CD1c-positive myeloid dendritic cell (primary cell): ENCODE measurements at regions not wholly inside any gene's neighbourhood (a gene's known extent, or its start where the extent isn't known, plus 50 kb on each side); places are given as distances from the start of the nearest gene placed in this dataset.
"Not testable (repeated sequence)": the region's sequence is repeated elsewhere in the genome, so short reads cannot be mapped to it uniquely, and the experiment has no call there.

Experiments
- DNase-seq: peaks from one replicate; pipeline ENCODE4 v3.0.0-alpha.2; 2016; ENCODE audit errors: extremely low spot score

DNA sequence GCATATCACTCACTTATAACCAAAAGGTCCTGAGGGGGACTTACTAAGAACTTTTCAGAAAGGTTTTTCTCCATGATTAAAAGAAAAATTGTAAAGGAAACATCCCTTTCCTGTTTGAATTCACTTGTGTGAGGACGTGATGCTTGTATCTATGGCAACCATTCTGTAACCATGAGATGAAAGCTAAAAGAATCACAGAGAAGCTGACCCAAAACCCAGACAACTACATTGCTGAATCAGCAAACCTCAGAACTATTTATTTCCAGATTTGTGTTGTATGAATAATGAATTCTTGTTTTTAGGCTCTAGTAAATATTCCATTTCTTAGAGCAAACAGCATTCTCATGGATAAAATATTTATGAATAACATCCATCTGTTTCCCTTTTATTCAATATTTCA lies 91.2 kb downstream of the RCHY1 start:
- DNase-seq: no peak

GRCh38 chr4:75412746-75413145 lies 101.5 kb downstream of the RCHY1 start:
- DNase-seq: no peak

DNA sequence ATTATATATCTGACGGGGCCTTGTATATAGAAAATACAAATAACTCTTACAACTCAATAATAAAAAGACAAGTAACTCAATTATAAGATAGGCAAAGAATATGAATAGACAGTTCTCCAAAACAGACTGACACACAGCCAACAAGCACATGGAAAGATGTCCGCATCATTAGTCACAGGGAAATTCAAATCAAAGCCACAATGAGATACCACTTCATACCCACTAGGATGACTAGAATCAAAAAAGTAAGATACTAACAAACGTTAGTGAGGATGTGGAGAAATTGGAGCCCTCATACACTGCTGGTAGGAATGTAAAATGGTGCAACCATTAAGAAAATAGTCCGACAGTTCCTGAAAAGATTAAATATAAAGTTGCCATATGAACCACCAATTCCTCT lies 115.7 kb downstream of the RCHY1 start:
- no peak for DNase-seq

GRCh38 chr4:75391489-75392166 lies 122.6 kb downstream of the RCHY1 start:
- DNase-seq: no peak

GRCh38 chr4:75386426-75386825 lies 127.8 kb downstream of the RCHY1 start:
- DNase-seq: not testable (repeated sequence)

DNA sequence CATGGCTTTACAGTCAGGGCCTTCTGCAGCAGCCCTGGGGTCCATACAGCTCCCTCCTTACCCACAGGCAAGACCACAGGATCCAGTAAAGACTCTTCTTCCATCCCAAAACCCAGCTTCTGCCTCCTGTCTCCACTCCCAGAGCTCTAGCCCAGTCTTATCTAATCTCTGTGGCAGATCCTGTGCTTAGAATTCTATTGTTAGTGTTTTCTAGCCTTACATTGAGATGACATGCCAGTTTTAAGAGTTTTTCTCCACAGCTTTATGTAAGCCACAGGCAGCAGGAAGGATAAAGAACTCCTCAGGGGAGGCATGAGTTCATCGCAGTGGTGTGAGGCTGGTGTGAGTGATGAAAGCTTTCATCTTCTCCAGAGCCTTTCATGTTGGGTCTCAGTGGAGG lies 129.1 kb downstream of the RCHY1 start:
- no peak for DNase-seq

DNA sequence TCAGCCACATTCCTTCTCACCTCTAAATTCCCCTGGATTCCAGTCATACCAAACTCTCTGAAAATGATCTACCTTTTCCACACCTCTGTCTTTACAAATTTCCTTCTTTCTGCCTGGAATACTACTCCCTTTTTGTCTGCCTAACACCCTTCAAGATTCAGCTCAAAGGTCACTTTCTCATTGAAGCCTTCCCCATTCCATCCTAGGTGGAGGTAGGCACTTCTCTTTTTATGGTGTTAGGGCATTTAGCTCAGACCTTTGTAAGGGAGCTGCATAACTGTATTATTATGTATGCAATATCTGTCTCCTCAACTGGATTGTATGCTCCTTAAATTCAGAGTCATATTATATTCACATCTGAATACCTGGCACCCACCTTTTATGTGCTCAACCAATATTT lies 137.7 kb downstream of the RCHY1 start:
- DNase-seq: no peak

GRCh38 chr4:75371915-75372314 lies 142.3 kb downstream of the RCHY1 start:
- DNase-seq: no peak

GRCh38 chr4:75370576-75370975 lies 143.6 kb downstream of the RCHY1 start:
- DNase-seq: no peak

- no peak for DNase-seq
Measured at GRCh38 chr4:75345423-75345822, 168.8 kb downstream of the RCHY1 start.

DNA sequence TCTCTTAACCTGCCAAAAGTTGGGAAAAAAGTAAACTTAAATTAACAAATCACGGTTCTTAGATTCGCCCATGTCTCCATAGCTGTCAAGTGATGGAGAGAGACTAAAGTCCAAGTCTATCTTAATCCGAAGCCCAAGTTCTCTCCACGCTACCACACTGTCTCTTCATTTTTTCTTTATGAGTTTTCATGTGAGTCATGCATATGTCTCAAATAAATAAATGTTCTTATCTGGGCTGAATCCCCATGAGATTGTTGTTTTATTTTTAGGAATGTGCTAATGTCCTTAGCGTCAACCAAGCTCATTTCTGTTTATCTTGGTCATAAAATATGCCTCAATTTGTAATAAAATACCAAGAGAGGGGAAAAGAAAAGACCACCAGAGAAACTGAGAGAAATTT lies 169.3 kb downstream of the RCHY1 start:
- DNase-seq: no peak

DNA sequence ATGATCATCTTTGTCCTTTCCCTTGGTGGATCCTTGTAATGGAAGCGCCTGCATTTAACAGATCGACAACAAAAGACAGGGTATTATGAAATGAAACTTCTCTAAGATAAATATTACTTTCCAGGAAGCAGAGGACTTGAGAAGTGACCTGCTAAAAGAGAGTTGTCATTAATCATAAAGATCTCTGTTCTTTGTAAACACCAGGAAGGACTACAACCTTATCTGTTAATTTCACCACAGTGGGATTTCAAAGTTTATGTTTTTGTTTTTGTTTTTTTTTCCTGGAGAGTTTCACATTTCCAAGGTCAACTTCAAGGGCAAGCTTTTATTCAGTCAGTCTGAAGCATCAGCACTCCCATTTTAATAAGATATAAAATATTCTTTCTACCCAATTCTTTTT lies 170.9 kb downstream of the RCHY1 start:
- DNase-seq: no peak

- no peak for DNase-seq
Measured at GRCh38 chr4:75340561-75340960, 173.6 kb downstream of the RCHY1 start.

DNA sequence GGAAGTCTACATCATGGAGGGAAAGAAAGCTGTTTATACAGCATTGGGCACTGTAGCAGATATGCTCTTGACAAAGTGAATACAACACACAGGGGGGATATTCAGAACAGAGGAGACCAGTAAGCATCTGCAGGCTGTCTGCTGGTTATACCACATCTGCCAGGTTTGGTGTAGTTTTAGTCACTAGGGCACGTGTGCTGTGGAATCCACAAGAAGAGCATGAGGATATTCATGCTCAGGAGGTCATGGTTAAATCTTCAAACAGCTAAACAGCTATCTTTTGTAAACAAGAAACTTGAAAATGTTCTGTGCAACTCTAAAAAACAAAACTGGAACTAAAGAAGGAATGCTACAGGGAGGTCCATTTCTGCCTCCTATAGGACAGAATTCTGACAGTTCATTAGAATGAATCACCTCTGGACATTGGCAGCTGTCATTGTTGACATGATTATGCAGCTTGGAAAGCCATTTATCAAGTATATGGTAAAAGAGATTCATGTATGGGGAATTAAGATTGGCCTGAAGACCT lies 175.8 kb downstream of the RCHY1 start:
- no peak for DNase-seq

DNA sequence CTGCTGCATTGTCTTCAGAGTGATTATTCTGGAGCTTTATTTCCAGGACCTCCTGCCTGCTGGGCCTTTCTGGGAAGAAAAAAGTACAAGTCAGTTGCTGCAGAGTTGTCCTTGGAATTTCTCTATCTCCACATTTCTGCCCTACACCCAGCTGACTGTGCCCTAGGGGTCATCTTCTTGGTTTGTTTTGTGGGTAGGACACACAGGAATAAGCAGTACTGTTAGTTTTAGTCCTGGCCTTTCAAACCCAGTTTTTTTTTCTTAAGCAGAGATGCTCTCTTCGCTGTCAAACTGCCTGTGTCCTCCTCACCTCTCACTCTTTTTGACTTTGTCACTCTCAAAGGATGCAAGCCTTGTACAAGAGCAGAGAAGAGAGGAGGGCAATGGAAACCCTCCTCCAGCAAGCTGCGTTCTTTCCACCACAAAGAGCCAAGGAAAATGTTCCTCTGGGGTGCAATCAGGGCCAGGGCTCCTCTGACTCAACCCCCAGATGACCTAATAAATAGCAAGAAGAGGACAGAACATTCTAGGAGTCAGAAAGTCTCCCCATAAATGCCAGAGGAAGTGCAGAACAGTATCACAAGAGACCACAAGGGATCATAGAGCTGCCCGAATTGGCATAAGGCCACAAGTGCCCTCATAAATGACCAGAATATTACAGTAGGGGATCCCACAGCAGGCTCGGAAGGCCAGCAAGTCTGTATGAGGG lies 186.2 kb downstream of the RCHY1 start:
- no peak for DNase-seq

DNA sequence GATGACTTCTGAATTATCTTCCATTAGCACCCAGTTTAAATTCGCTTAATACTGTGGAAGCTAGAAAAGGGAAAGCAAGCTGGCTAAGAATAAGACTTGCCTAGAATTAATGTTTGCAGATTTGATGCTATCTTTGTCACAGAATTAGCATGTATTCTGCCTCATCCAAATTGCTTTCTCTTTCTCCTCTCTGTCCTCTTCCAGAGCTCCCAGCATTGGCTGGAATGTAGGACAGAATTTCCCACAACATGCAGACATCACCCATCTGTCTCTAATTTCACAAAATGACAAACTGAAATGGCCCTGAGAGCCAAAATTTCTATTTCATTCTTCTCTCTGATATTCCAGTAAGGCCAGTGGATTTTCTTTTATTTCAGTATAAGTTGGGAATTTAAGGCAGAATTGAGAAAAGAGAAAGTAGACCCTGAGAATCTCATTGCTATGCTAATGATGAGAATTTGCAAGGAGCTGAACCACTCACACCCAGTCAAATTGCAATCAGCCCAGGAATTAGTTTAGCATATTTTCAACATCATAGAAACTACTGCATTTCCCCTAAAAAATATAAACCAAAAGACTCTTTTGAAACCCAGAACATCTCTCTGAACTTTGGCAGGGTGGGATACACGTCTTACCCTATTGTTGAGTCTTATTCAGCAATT lies 188.8 kb downstream of the RCHY1 start:
- DNase-seq: no peak

DNA sequence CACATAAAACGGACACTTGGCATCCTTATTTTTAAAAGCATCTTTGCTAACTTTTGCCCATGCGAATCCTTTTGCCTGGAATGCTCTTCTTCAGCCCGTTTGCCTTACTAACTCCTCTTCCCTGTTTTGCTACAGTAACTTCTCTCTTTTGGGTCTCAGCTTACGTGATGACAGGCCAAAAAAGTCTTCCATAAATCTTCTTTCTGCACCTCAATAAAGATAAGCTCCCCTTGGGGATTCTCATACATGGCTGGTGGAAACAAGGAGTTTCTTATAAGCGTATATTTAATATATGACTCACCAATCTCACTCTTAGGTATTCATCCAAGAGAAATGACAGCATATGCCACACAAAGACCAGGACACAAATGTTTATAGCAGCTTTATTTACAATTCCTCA lies 192.7 kb downstream of the RCHY1 start:
- no peak for DNase-seq

DNA sequence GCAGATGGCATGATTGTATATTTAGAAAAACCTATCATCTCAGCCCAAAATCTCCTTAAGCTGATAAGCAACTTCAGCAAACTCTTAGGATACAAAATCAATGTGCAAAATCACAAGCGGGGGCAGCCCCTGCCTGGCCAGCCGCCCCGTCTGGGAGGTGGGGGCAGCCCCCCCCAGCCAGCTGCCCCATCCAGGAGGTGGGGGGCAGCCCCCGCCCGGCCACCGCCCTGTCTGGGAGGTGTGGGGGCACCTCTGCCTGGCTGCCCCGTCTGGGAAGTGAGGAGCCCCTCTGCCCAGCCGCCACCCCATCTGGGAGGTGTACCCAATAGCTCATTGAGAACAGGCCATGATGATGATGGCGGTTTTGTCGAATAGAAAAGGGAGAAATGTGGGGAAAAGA lies 196.6 kb downstream of the RCHY1 start:
- DNase-seq: not testable (repeated sequence)

- DNase-seq: no peak
Measured at GRCh38 chr4:75308049-75308448, 206.2 kb downstream of the RCHY1 start.

- no peak for DNase-seq
Measured at GRCh38 chr4:75306506-75306905, 207.7 kb downstream of the RCHY1 start.

- no peak for DNase-seq
Measured at GRCh38 chr4:75302648-75303047, 211.6 kb downstream of the RCHY1 start.

DNA sequence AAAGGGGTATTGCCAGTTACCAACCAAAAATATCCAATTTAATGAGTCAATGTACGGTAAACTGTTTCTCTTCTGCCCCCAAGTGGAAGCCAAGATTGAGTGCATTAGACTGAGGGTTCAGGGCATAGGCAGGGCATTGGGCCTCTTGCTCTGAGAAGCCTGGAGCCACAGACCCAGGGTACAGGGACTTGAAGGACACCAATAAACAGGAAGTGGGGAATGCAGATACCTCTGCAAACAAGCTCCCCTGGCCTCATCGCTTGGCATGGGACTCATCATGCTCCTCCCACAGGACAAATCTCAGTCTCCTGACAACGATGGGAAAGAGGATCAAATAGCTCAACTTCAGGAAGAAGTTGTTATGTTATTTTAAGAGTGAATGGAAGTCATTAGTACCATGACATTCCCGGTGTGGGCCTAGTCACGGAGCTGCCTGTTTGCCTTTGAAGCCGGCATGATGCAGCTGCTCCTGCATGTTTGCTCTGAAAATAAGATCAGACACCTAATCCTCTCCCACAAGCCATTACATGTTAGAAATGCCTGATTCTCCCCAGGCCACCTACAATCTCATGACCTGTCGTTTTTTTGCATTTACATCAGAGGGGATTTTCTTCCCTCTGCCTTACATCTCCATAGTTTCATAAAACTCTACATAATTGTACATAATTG lies 224.2 kb downstream of the RCHY1 start:
- DNase-seq: peak; percentile 4
